Smooth muscle cell (in vitro differentiated cells): ENCODE measurements at regions not wholly inside any gene's neighbourhood (a gene's known extent, or its start where the extent isn't known, plus 50 kb on each side); places are given as distances from the start of the nearest gene placed in this dataset.

Experiments used
- DNase-seq: peaks from one replicate; lab custom pipeline; 2025; ENCODE audit not compliant: unreplicated experiment; lab: John Stamatoyannopoulos, UW
- H2AFZ ChIP-seq: fragments of 200-600 bp; sonication (generic); 2 replicates; pipeline ENCODE4 v1.6.0; 2016; ENCODE audit warnings: antibody characterized with exemption, low read depth, mild to moderate bottlenecking
- H3F3A ChIP-seq: fragments of 200-600 bp; sonication (generic); 2 replicates; pipeline ENCODE4 v1.6.0; 2017; ENCODE audit warnings: antibody characterized with exemption, low read depth
- H3K27ac ChIP-seq: fragments of 200-600 bp; sonication (generic); 2 replicates; pipeline ENCODE4 v1.5.1; 2016; ENCODE audit warnings: low read depth, mild to moderate bottlenecking
- H3K27me3 ChIP-seq: fragments of 200-600 bp; sonication (generic); 2 replicates; pipeline ENCODE4 v1.6.1; 2016; ENCODE audit warnings: low read depth, mild to moderate bottlenecking
- H3K36me3 ChIP-seq: fragments of 200-600 bp; sonication (generic); 2 replicates; pipeline ENCODE4 v1.5.1; 2016; ENCODE audit warnings: low read depth
- H3K4me1 ChIP-seq: fragments of 200-600 bp; sonication (generic); 2 replicates; pipeline ENCODE4 v1.5.1; 2016; ENCODE audit warnings: low read depth
- H3K4me2 ChIP-seq: fragments of 200-600 bp; sonication (generic); 2 replicates; pipeline ENCODE4 v1.6.0; 2016; ENCODE audit warnings: mild to moderate bottlenecking
- H3K4me3 ChIP-seq: fragments of 200-600 bp; sonication (generic); 2 replicates; pipeline ENCODE4 v1.5.1; 2016; ENCODE audit warnings: mild to moderate bottlenecking
- H3K79me2 ChIP-seq: fragments of 200-600 bp; sonication (generic); 2 replicates; pipeline ENCODE4 v1.6.0; 2016; ENCODE audit warnings: low read depth, mild to moderate bottlenecking
- H3K9ac ChIP-seq: fragments of 200-600 bp; sonication (generic); 2 replicates; pipeline ENCODE4 v1.6.0; 2016; ENCODE audit warnings: low read depth
- H3K9me3 ChIP-seq: fragments of 200-600 bp; sonication (generic); replicated peaks from 2 replicates; pipeline ENCODE4 v1.5.1; 2016; ENCODE audit warnings: low read depth
- H4K20me1 ChIP-seq: fragments of 200-600 bp; sonication (generic); 2 replicates; pipeline ENCODE4 v1.6.0; 2016; ENCODE audit warnings: low read depth
- WGBS: methylation state at CpG from one replicate; pipeline ENCODE4 v1.1.7; 2016; ENCODE audit warnings: low lambda C conversion rate; 5-methylcytosine and 5-hydroxymethylcytosine counted together
- TF ChIP-seq, protein P1 (sequence below): fragments of 200-600 bp; sonication (generic); IDR thresholded peaks from 2 replicates; pipeline ENCODE4 v1.5.1; 2017; ENCODE audit warnings: borderline replicate concordance, mild to moderate bottlenecking, antibody characterized with exemption; ENCODE audit not compliant: insufficient read depth, poor library complexity, severe bottlenecking

DNA sequence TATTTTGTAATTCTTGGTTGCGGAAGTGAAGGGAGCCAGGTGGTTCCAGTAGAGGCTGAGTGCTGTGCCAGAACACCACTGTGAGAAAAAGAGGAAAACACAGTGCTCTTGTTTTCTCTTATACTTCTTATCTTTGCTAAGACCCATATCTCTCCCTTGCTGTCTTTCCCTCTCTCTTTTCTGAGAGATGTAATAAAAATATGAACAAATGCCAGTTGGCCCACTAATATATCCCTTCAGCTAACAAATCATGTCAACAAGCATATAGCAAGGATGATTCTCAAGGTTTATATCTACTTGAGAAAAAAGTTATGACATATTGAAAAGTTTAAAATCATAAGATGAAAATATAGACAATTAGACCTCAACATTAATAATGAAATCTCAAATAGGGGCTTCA lies 758.3 kb downstream of the HDGFL1 start:
- TF ChIP-seq, protein P1, sequence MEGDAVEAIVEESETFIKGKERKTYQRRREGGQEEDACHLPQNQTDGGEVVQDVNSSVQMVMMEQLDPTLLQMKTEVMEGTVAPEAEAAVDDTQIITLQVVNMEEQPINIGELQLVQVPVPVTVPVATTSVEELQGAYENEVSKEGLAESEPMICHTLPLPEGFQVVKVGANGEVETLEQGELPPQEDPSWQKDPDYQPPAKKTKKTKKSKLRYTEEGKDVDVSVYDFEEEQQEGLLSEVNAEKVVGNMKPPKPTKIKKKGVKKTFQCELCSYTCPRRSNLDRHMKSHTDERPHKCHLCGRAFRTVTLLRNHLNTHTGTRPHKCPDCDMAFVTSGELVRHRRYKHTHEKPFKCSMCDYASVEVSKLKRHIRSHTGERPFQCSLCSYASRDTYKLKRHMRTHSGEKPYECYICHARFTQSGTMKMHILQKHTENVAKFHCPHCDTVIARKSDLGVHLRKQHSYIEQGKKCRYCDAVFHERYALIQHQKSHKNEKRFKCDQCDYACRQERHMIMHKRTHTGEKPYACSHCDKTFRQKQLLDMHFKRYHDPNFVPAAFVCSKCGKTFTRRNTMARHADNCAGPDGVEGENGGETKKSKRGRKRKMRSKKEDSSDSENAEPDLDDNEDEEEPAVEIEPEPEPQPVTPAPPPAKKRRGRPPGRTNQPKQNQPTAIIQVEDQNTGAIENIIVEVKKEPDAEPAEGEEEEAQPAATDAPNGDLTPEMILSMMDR: no peak
- DNase-seq: no peak
- no peaks in the 10 kb centered on the region for H4K20me1 ChIP-seq
- no peaks in the 10 kb centered on the region for H3K79me2 ChIP-seq
- WGBS: 92% methylated on average over 1 of the region's 1 CpG
- no peak overlapping the region for H3K9ac ChIP-seq
- no peaks in the 10 kb centered on the region for H3F3A ChIP-seq
- H3K36me3 ChIP-seq: no peaks in the 10 kb centered on the region
- H3K4me1 ChIP-seq: no peaks in the 10 kb centered on the region
- no peak overlapping the region for H3K27ac ChIP-seq
- H3K9me3 ChIP-seq: no peaks in the 10 kb centered on the region
- no peaks in the 10 kb centered on the region for H3K27me3 ChIP-seq
- H3K4me3 ChIP-seq: no peak overlapping the region
- H2AFZ ChIP-seq: no peak overlapping the region
- H3K4me2 ChIP-seq: no peak overlapping the region

DNA sequence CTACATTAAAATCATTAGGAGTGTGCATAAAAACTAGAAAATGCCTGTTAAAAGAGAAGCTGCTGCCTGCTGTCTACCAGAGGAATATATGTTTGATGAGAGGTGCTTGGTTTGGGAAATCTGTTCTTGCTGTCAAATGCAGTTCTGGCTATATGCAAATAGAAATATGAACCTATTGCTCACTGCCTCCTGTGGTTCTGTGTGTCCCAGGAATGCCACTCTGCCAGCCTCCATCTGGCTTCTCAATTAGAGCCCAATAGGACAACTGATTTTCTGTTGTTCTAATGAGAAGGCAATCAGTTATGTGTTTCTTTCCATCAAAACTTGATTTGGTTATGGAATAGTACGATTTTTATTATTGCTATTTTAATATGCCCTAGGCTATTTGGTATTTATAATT lies 759.7 kb downstream of the HDGFL1 start:
- H3K79me2 ChIP-seq: no peaks in the 10 kb centered on the region
- no peak overlapping the region for H3K4me2 ChIP-seq
- H3K27me3 ChIP-seq: no peaks in the 10 kb centered on the region
- TF ChIP-seq, protein P1: no peak
- H3K4me3 ChIP-seq: no peak overlapping the region
- H3F3A ChIP-seq: no peaks in the 10 kb centered on the region
- no peaks in the 10 kb centered on the region for H3K4me1 ChIP-seq
- no peak overlapping the region for H2AFZ ChIP-seq
- WGBS: 84% methylated on average over 1 of the region's 1 CpG
- no peak overlapping the region for H3K27ac ChIP-seq
- no peak for DNase-seq
- H3K9me3 ChIP-seq: no peaks in the 10 kb centered on the region
- no peaks in the 10 kb centered on the region for H3K36me3 ChIP-seq
- no peaks in the 10 kb centered on the region for H4K20me1 ChIP-seq
- no peak overlapping the region for H3K9ac ChIP-seq

DNA sequence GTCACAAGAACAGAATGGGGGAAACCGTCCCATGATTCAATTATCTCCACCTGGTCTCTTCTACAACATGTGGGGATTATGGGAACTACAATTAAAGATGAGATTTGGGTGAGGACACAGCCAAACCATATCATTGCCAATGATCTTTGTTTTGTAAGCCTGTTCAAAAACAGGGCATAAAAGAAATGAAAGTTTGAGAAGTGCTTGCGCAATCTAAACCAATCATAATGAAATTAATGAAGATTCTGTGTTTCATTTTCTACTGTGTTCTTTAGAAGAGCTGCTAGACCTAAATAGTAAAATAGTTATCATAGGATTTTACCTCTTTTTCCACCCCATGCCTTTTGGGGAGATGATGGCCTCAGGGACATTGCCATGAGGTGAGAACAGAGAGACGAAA lies 761.3 kb downstream of the HDGFL1 start:
- H3F3A ChIP-seq: no peaks in the 10 kb centered on the region
- H3K4me2 ChIP-seq: no peak overlapping the region
- TF ChIP-seq, protein P1: no peak
- no peak overlapping the region for H3K27ac ChIP-seq
- H3K27me3 ChIP-seq: no peaks in the 10 kb centered on the region
- no peaks in the 10 kb centered on the region for H3K79me2 ChIP-seq
- no peak overlapping the region for H2AFZ ChIP-seq
- H3K4me1 ChIP-seq: no peaks in the 10 kb centered on the region
- no peaks in the 10 kb centered on the region for H3K9me3 ChIP-seq
- no peaks in the 10 kb centered on the region for H4K20me1 ChIP-seq
- H3K36me3 ChIP-seq: no peaks in the 10 kb centered on the region
- H3K4me3 ChIP-seq: no peak overlapping the region
- H3K9ac ChIP-seq: no peak overlapping the region
- WGBS: 91% methylated on average over 3 of the region's 3 CpGs
- DNase-seq: no peak

DNA sequence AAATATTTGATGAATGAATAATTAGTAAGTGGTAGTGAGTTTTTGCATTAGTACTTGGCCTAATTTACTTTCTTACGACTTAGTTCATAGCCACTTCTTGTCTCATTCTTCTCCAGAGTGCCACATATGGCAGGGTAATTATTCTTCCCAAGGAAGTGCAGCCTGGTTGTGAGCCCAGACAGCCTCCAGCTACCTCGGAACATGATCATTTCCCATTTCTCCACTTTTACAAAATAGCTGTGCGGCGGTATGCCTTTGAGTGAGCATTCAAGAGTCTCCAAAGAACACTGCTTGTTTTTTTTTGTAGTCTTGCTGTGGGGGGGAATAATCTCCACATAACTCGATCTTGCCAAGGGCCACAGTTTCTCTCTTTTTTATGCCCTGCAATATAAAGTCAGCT lies 765.0 kb downstream of the HDGFL1 start:
- TF ChIP-seq, protein P1: no peak
- no peaks in the 10 kb centered on the region for H4K20me1 ChIP-seq
- H3K9ac ChIP-seq: no peak overlapping the region

More for the DNA sequence above, 765.0 kb downstream of the HDGFL1 start:
- peaks cover 3% of the 10 kb centered on the region for H3K4me1 ChIP-seq
- H3F3A ChIP-seq: no peaks in the 10 kb centered on the region
- no peak overlapping the region for H3K4me2 ChIP-seq
- no peak for DNase-seq
- H3K79me2 ChIP-seq: no peaks in the 10 kb centered on the region
- H3K36me3 ChIP-seq: no peaks in the 10 kb centered on the region
- no peak overlapping the region for H3K4me3 ChIP-seq
- no peak overlapping the region for H2AFZ ChIP-seq
- H3K27me3 ChIP-seq: no peaks in the 10 kb centered on the region
- H3K27ac ChIP-seq: no peak overlapping the region
- H3K9me3 ChIP-seq: no peaks in the 10 kb centered on the region
- 71% methylated on average over 5 of the region's 5 CpGs for WGBS
